K562 (cell line): ENCODE measurements at regions not wholly inside any gene's neighbourhood (a gene's known extent, or its start where the extent isn't known, plus 50 kb on each side); places are given as distances from the start of the nearest gene placed in this dataset.

Source experiments
- AFF1 ChIP-seq, 2 experiments: fragments of 450-650 bp; IDR thresholded peaks; 2 replicates each; pipeline ENCODE4 v1.6.1; 2018; ENCODE audit warnings: mild to moderate bottlenecking in 2 of 2, low read depth in 1 of 2; ENCODE audit not compliant: partially characterized antibody in 2 of 2
- MTF1 ChIP-seq: fragments of 250-450 bp; sonication (Bioruptor Pico); IDR thresholded peaks from 2 replicates; pipeline ENCODE4 v1.9.0; 2021; ENCODE audit warnings: moderate library complexity, mild to moderate bottlenecking, inconsistent platforms, borderline replicate concordance
- NFIC ChIP-seq: fragments of 450-650 bp; IDR thresholded peaks from 2 replicates; pipeline ENCODE4 v1.6.1; 2017; ENCODE audit warnings: mild to moderate bottlenecking, inconsistent platforms
- NUFIP1 ChIP-seq: fragments of 450-650 bp; IDR thresholded peaks from 2 replicates; pipeline ENCODE4 v1.6.1; 2018; ENCODE audit not compliant: partially characterized antibody
- PCBP2 ChIP-seq: fragments of 200-400 bp; formaldehyde crosslinking; IDR thresholded peaks from 2 replicates; pipeline ENCODE4 v1.6.1; 2018; ENCODE audit warnings: low read length, low read depth, mild to moderate bottlenecking, moderate library complexity; ENCODE audit not compliant: poor library complexity, severe bottlenecking
- ZSCAN32 ChIP-seq: fragments of 450-650 bp; formaldehyde crosslinking; IDR thresholded peaks from 2 replicates; pipeline ENCODE4 v1.4.0; 2020; ENCODE audit warnings: mild to moderate bottlenecking, moderate library complexity
- TF ChIP-seq, protein P1 (sequence below), 2 experiments: fragments of 450-650 bp in 1 of 2; sonication (generic) in 1 of 2; formaldehyde crosslinking; conservative IDR thresholded peaks; 2 replicates each; pipeline versions ENCODE4 v1.4.0 to v1.8.1; 2020 to 2022; ENCODE audit warnings: mild to moderate bottlenecking in 1 of 2, missing genetic modification reagents in 1 of 2

- TF ChIP-seq NUFIP1, result no peak
- TF ChIP-seq, protein P1, sequence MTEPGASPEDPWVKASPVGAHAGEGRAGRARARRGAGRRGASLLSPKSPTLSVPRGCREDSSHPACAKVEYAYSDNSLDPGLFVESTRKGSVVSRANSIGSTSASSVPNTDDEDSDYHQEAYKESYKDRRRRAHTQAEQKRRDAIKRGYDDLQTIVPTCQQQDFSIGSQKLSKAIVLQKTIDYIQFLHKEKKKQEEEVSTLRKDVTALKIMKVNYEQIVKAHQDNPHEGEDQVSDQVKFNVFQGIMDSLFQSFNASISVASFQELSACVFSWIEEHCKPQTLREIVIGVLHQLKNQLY (CRISPR knock-in tag; conservative IDR thresholded peaks at IDR 0.05), result no peak
- TF ChIP-seq MTF1 (CRISPR knock-in tag), result no peak
- TF ChIP-seq AFF1 (IDR thresholded peaks at IDR 0.05; ENCODE audit: low read depth in 1 of 2, partially characterized antibody in 2 of 2), result no peak
- TF ChIP-seq NFIC, result no peak
- TF ChIP-seq ZSCAN32, result no peak
- TF ChIP-seq PCBP2, result no peak
Observed at GRCh38 chr18:78610179-78610578, 369.4 kb upstream of the SALL3 start.
